ENCODE measurements at regions not wholly inside any gene's neighbourhood (a gene's known extent, or its start where the extent isn't known, plus 50 kb on each side); places are given as distances from the start of the nearest gene placed in this dataset.

GRCh38 chr10:121302541-121303180 lies 295.6 kb downstream of the FGFR2 start:
- DNase-seq (no peak), ATAC-seq (no peak)
- intact Hi-C loops (cut with micrococcal nuclease): no loop called here

GRCh38 chr10:121303287-121303890 lies 294.9 kb downstream of the FGFR2 start:
- intact Hi-C loops (cut with micrococcal nuclease): no loop called here
- DNase-seq: no peak
- ATAC-seq: no peak

- no peak for ATAC-seq
- intact Hi-C loops (cut with micrococcal nuclease): no loop called here
- DNase-seq: no peak
Observed at GRCh38 chr10:121305066-121305465, 293.2 kb downstream of the FGFR2 start.

GRCh38 chr10:121306159-121306673 lies 292.0 kb downstream of the FGFR2 start:
- intact Hi-C loops (cut with micrococcal nuclease): no loop called here
- DNase-seq (no peak), ATAC-seq (no peak)

GRCh38 chr10:121307411-121307980 lies 290.7 kb downstream of the FGFR2 start:
- ATAC-seq (no peak), DNase-seq (no peak)
- intact Hi-C loops (cut with micrococcal nuclease): no loop called here

GRCh38 chr10:121308020-121308419 lies 290.2 kb downstream of the FGFR2 start:
- DNase-seq: no peak
- no peak for ATAC-seq
- intact Hi-C loops (cut with micrococcal nuclease): no loop called here

- no peak for DNase-seq
- ATAC-seq: no peak
- intact Hi-C loops (cut with micrococcal nuclease): no loop called here
Observed at GRCh38 chr10:121309164-121309563, 289.1 kb downstream of the FGFR2 start.

- intact Hi-C loops (cut with micrococcal nuclease): no loop called here
- ATAC-seq (no peak), DNase-seq (no peak)
Observed at GRCh38 chr10:121310151-121310711, 288.0 kb downstream of the FGFR2 start.

GRCh38 chr10:121311812-121312443 lies 286.3 kb downstream of the FGFR2 start:
- DNase-seq (no peak), ATAC-seq (no peak)
- intact Hi-C loops (cut with micrococcal nuclease): no loop called here

GRCh38 chr10:121312587-121312986 lies 285.7 kb downstream of the FGFR2 start:
- ATAC-seq: no peak
- intact Hi-C loops (cut with micrococcal nuclease): no loop called here
- no peak for DNase-seq

GRCh38 chr10:121313119-121313875 lies 284.9 kb downstream of the FGFR2 start:
- ATAC-seq: no peak
- no peak for DNase-seq
- intact Hi-C loops (cut with micrococcal nuclease): no loop called here

GRCh38 chr10:121316432-121316831 lies 281.8 kb downstream of the FGFR2 start:
- no peak for ATAC-seq
- DNase-seq: no peak
- intact Hi-C loops (cut with micrococcal nuclease): no loop called here

GRCh38 chr10:121317374-121317773 lies 280.9 kb downstream of the FGFR2 start:
- no peak for ATAC-seq
- intact Hi-C loops (cut with micrococcal nuclease): no loop called here

GRCh38 chr10:121322046-121322445 lies 276.2 kb downstream of the FGFR2 start:
- DNase-seq: no peak
- no peak for ATAC-seq
- intact Hi-C loops (cut with micrococcal nuclease): no loop called here

More at GRCh38 chr10:121317374-121317773, 280.9 kb downstream of the FGFR2 start:
- no peak for DNase-seq

- intact Hi-C loops (cut with micrococcal nuclease): no loop called here
- DNase-seq (no peak), ATAC-seq (no peak)
Observed at GRCh38 chr10:121322776-121323175, 275.5 kb downstream of the FGFR2 start.

- intact Hi-C loops (cut with micrococcal nuclease): no loop called here
- ATAC-seq: no peak
- no peak for DNase-seq
Observed at GRCh38 chr10:121323443-121323842, 274.8 kb downstream of the FGFR2 start.

- no peak for DNase-seq
- intact Hi-C loops (cut with micrococcal nuclease): no loop called here
- ATAC-seq: no peak
Observed at GRCh38 chr10:121324678-121325213, 273.5 kb downstream of the FGFR2 start.

- no peak for ATAC-seq
- intact Hi-C loops (cut with micrococcal nuclease): no loop called here
- DNase-seq: no peak
Observed at GRCh38 chr10:121325490-121326231, 272.6 kb downstream of the FGFR2 start.
